Stimulated activated CD8-positive, alpha-beta memory T cell treated with anti-CD3 and anti-CD28 coated beads, Interleukin-7, amount 100 ng/mL, for 48 hours (primary cell): ENCODE measurements at regions not wholly inside any gene's neighbourhood (a gene's known extent, or its start where the extent isn't known, plus 50 kb on each side); places are given as distances from the start of the nearest gene placed in this dataset.

Source experiments
- DNase-seq, 2 donors: peaks; one replicate each; pipeline ENCODE4 v3.0.0-alpha.2; 2020; ENCODE audit warnings: low read depth in 1 of 2; ENCODE audit errors: extremely low read depth in 1 of 2

DNA sequence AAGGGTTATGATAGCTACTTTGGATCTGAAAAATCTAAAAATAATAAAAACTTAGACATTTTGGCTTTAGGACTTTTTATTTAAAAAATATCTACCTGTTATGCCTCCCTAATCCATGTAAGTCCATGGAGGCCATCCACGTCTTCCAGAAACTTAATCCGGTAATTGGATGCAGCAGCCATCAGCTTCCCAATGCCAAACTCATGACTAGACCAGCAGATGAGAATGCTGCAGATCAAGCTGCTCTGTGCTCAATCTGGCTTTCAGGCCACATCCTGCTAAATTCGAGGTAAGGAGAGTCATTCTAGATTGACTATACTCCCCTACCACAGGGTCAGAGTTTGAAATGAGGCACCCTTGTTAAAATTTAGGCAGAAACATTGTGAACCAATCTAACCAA is 168.5 kb upstream of the TCERG1L start:
- no peak for DNase-seq

DNA sequence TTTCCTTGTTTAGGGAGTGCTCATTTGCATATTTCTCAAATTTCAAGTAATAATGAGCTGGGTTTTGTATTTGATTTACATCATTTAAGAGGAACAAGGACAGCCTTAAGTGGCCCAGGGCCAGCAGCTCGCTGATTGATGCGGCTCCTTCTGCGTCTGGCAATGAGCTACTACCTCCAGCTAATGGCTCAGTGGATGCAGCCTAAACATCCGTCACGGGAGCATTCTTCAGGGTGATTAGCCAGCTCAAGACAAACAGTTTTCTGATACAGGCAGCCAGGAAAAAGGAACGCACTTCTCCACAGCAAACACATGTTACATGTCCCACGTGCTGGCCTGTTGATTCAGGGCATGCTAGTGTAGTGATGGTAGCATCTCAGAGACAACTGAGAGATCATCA is 169.3 kb upstream of the TCERG1L start:
- no peak for DNase-seq

GRCh38 chr10:131485732-131486131 is 174.2 kb upstream of the TCERG1L start:
- DNase-seq = no peak

GRCh38 chr10:131487822-131488221 is 176.3 kb upstream of the TCERG1L start:
- no peak for DNase-seq

DNA sequence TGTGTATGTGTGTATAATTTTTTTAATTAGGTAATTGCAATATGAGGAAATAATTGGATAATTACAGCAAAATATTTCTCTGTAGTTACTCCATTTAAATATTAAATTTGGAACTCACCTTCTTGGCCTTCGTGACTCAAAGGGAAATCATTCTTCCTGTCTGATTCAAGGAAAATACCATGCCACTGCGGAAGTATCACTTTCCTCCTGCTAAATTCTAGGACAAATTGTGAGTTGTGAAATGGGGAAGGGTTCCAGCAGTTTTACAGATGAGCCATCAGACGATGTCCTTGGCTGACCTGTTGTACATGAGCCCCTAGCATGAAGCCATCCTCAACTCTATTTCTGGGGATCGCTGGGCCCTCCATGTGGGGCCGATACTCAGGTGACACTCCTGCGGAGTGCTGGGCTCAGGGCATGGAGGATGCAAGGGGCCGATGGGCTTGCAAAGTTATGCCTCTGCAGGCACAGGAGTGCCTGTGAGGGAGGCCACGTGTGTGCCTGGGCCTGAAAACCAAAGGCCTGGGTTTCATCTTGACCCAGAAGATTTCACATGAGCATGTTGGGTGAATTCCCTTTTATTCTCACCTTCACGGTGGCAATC is 179.6 kb upstream of the TCERG1L start:
- no peak for DNase-seq

DNA sequence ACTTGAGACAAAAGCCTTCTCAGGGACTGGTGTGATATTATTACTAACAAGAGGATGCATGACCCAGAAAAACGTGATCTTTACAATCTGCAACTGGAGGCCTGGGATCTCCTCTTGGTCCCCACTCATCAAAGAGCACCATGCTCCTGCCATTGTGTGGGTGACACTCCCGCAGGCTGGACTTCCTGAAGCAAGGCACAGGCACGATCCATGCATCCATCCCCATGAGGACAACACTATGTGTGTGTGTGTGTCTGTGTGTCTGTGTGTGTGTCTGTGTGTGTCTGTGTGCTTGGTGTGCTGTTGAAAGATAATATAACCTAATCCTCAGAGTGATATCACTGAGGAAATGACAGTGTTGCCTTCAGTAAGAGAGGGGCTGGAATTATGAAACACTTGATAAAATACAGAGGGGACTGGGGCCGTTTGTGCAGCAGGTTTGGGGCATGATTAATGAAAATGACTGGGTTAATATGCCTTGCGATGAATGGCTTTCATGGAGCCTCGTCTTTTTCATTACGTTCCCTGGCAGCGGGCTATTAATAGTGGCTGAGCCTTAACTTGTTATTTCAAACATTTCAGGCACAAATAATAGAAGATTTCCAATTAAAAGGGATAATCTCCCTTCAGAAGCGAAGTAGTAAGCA is 180.8 kb upstream of the TCERG1L start:
- DNase-seq = no peak

- no peak for DNase-seq
Measured at GRCh38 chr10:131493432-131493831, 181.9 kb upstream of the TCERG1L start.

DNA sequence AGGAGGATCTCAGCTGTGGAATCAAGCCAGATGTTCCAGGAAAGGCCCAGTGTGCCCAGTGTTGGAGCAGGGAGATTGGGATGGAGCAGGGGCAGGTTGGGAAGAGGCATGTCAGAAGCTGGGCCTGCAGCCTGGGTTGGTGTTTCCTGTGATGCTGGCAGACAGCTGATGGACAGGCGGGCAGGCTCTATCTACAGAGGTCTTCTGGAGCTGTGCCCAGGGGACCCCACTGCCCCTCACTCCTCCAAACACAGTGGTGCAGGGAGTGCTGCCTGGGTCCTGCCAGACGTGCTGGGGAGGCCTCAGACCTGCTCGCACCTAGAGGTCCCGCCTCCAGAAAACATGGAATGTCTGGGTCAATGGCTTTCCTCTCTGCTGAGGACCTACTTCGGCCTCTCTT is 182.9 kb upstream of the TCERG1L start:
- DNase-seq = no peak

DNA sequence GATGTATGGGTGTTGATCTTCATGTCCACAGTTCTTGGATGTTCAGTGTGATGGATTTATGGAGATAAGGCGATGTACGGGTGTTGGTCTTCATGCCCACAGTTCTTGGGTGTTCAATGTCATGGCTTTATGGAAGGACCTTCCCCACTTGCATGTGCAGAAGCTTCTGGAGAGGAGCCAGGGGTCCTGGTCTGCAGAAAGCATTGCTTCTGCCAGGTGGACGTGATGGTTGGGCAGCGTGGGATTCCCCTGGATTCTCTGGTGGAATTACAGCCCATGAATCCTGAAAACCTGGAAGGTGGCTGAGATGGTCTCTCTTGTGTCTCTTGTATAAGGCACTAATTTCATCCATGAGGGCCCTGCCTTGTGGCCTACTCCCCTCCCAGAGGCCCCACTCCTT is 183.7 kb upstream of the TCERG1L start:
- DNase-seq = no peak

- DNase-seq = no peak
Measured at GRCh38 chr10:131495892-131496291, 184.4 kb upstream of the TCERG1L start.

GRCh38 chr10:131496351-131497052 is 185.0 kb upstream of the TCERG1L start:
- DNase-seq = no peak

DNA sequence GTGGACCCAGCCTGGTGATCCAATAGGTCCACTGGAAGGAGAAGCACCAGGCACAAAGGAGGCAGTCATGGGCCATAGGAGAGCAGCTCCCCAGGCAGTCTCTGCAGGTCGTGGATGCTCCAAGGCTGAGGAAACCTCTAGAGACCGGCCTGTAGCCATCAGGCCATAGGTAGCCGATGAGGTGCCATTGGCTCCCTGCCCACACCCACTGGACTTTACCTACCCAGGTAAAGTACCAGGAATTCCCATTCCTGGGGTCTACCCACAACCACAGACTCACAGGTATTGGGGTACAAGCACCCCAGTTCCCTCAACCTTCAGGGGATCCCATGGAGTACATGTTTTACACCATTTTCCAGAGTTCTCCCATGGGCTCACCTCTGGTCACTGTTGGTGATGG is 188.0 kb upstream of the TCERG1L start:
- no peak for DNase-seq

GRCh38 chr10:131500181-131500580 is 188.7 kb upstream of the TCERG1L start:
- DNase-seq = no peak

GRCh38 chr10:131500892-131501291 is 189.4 kb upstream of the TCERG1L start:
- no peak for DNase-seq

DNA sequence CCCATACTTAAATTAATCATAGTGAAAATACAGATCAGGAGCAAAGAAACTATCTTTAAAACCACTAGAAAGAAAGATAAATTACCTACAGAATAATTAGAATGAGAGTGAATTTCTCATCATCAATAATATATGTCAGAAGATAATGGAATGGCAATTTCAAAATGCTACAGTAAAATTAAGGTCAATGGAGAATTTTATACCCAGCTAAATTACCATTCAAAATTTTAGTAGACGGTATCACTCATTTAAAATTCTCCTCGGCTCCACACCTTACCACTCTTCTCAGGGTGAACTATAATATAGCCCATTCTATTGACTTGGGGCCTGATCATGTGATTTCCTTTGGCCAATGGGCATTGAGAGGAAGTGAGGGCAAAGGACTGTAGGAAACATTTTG is 192.5 kb upstream of the TCERG1L start:
- no peak for DNase-seq

- DNase-seq = no peak
Measured at GRCh38 chr10:131511391-131511790, 199.9 kb upstream of the TCERG1L start.

GRCh38 chr10:131512852-131513251 is 201.3 kb upstream of the TCERG1L start:
- DNase-seq = no peak

DNA sequence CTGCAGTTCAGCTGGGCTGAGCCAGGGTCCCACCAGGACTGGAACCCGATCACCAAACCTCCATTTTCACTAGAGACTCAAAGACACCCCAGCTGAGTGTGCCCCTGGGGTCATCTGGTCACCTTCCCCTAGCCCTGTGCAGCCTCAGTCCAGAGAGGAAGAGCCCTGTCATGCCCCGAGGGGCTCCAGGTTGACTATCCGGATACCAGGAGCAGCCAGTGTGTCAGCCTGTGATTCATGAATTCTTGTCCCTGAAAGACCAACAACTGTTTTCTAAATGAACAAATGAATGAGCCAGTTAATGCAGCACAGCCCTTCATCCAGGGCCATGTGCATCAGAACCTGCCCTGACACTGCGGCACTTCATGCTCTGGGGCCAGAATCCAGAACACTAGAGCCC is 201.9 kb upstream of the TCERG1L start:
- no peak for DNase-seq

DNA sequence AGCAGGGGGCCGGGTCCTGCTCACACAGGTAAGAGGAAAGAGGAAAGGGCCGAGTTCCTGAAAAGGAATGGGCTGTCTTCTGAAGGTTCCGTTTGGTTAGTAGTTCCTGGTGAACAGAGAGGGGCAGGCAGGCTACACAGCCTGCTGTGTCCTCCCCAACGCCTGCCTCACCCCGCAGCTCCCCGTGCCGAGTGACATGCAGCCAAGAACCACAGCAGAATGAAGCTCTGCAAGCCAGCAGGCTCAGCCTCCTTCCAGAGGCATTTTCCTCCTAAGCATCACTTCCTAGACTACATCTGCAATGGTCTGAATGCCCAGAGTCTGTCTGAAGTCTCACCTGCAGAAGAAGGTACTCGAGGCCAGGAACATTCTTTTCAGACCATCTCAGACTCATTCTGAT is 202.4 kb upstream of the TCERG1L start:
- DNase-seq = no peak

- no peak for DNase-seq
Measured at GRCh38 chr10:131514454-131514853, 202.9 kb upstream of the TCERG1L start.

DNA sequence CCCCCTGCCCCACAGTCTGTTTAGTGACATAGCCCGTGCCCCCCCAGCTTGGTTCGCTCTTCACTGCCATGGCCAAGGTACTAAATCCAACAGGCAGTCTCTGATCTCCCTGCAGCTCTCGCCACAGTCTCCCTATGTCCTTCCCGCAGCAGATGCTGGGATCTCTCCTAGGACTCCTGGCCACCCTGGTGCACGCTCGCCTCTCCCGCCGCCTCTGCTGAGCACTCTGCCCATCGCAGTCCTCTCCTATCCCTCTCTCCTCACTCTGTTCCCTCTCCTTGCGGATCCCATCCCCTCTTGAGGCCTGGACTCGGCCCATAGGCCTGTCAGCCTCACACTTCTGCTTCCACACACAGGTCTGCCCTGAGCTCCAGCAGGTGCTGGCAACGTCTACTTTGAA is 204.8 kb upstream of the TCERG1L start:
- DNase-seq = no peak

- DNase-seq = no peak
Measured at GRCh38 chr10:131517781-131518180, 206.3 kb upstream of the TCERG1L start.
